ENCODE measurements at regions not wholly inside any gene's neighbourhood (a gene's known extent, or its start where the extent isn't known, plus 50 kb on each side); places are given as distances from the start of the nearest gene placed in this dataset.

GRCh38 chr13:73851104-73851503, 283.1 kb downstream of the KLF12 start:
- TF ChIP-seq EZH2 (IDR thresholded peaks at IDR 0.05) (no peak), POLR2AphosphoS5 (IDR thresholded peaks at IDR 0.05; ENCODE audit: borderline replicate concordance, low read depth, low read length) (no peak)

All from SK-N-MC (cell line).